Inflammatory macrophage treated with lipopolysaccharide for 4 hours (primary cell): ENCODE measurements at regions not wholly inside any gene's neighbourhood (a gene's known extent, or its start where the extent isn't known, plus 50 kb on each side); places are given as distances from the start of the nearest gene placed in this dataset.
"Not testable (repeated sequence)": the region's sequence is repeated elsewhere in the genome, so short reads cannot be mapped to it uniquely, and the experiment has no call there.

ENCODE experiments used
- DNase-seq: peaks from one replicate; pipeline ENCODE4 v3.0.0-alpha.2; 2020

GRCh38 chr7:6882321-6882721 lies 56.2 kb upstream of the CCZ1B start:
- not testable (repeated sequence) for DNase-seq

- DNase-seq, result not testable (repeated sequence)
Measured at GRCh38 chr7:6883756-6884155, 57.7 kb upstream of the CCZ1B start.

- DNase-seq, result no peak
Measured at GRCh38 chr7:6886198-6886597, 60.1 kb upstream of the CCZ1B start.

GRCh38 chr7:6888267-6889045 lies 62.4 kb upstream of the CCZ1B start:
- not testable (repeated sequence) for DNase-seq

DNA sequence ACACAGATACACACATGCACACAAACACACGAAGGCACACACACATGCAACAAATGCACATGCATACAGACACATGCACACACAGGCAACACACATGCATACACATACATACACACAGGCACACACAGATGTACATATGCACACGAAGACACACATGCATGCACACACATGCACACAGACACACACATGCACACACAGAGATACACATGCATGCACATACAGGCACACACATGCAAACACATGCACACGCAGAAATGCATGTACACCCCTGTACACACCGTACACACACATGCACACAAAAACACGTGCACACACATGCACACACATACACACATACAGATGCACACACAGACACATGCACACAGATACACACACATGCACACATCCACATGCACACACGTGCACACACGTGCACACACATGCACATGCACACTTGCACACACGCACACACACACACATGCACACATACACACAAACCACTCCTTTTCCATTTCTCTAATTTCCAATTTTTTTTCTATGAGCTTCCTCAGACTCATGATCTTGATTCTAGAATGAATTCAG lies 63.3 kb upstream of the CCZ1B start:
- no peak for DNase-seq

GRCh38 chr7:6902097-6902518 lies 76.0 kb upstream of the CCZ1B start:
- DNase-seq, result not testable (repeated sequence)

DNA sequence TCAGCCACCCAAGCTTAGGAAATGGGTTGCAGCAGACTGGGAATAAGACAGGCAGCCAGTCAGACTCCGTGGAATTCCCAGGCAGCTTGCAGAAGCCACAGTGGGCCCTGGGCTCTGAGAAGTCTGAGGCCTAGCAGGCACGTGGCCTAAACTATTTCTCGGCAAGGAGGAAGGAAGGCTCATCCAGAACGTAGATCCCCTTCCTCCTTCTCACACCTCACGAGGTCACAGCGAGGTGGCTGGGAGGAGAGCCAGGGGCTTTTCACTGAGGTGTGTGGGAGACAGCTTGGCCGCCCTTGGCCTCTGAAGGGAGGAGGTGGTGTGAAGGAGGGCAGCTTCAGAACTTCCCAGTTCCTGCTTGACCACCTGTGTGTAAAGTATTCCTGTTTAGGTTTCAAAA lies 77.2 kb upstream of the CCZ1B start:
- not testable (repeated sequence) for DNase-seq

DNA sequence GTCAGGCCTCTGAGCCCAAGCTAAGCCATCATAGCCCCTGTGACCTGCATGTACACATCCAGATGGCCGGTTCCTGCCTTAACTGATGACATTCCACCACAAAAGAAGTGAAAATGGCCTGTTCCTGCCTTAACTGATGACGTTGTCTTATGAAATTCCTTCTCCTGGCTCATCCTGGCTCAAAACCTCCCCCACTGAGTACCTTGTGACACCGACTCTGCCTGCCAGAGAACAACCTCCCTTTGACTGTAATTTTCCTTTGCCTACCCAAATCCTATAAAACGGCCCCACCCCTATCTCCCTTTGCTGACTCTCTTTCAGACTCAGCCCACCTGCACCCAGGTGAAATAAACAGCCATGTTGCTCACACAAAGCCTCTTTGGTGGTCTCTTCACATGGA lies 77.7 kb upstream of the CCZ1B start:
- not testable (repeated sequence) for DNase-seq

GRCh38 chr7:6917258-6917657 lies 91.2 kb upstream of the CCZ1B start:
- no peak for DNase-seq

DNA sequence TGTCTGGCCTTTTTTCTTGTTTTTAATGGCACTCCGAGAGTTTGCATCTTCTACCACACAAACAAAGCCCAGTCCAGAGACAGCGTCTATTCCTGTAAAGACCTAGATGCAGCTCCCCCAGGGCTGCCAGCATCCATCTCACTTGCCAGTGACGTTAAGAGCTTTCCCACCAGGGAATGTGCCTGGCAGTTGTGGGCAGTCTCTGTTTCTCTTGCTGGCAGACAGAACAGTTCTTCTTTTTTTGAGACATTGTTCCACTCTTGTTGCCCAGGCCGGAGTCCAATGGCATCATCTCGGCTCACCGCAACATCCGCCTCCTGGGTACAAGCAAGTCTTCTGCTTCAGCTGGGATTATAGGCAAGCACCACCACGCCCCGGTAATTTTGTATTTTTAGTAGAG lies 93.1 kb upstream of the CCZ1B start:
- DNase-seq, result not testable (repeated sequence)

GRCh38 chr7:6924523-6924922 lies 98.4 kb upstream of the CCZ1B start:
- not testable (repeated sequence) for DNase-seq

GRCh38 chr7:6926193-6927174 lies 100.4 kb upstream of the CCZ1B start:
- DNase-seq, result not testable (repeated sequence)

DNA sequence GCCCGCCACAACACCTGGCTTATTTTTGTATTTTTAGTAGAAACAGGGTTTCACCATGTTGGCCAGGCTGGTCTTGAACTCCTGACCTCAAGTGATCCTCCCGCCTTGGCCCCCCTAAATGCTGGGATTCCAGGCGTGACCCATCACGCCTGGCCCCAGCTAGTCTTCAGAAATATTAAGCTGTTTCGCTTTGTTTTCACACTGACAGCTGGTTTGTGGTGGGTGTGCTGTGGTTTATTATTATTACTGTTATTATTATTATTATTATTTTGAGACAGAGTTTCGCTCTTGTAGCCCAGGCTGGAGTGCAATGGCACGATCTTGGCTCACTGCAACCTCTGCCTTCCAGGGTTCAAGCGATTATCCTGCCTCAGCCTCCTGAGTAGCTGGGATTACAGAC lies 101.6 kb upstream of the CCZ1B start:
- not testable (repeated sequence) for DNase-seq

DNA sequence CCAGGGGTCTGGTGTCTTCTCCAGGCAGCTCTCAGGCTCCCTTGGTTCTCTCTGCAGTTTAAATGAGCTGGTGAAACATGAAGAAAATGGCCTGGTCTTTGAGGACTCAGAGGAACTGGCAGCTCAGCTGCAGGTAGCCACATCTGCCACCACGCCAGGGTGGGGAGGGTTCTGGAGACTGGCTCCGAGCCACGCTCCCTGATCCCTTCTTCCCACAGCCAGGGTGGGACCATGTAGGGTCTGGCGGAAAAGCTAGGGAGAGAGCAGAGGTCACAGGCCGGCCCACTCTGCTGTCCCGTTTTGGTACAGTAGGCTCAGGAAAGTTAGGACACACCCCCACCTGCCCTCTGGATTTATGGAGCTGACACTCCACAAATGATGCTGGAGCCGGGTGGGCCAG lies 103.5 kb upstream of the CCZ1B start:
- DNase-seq, result not testable (repeated sequence)

DNA sequence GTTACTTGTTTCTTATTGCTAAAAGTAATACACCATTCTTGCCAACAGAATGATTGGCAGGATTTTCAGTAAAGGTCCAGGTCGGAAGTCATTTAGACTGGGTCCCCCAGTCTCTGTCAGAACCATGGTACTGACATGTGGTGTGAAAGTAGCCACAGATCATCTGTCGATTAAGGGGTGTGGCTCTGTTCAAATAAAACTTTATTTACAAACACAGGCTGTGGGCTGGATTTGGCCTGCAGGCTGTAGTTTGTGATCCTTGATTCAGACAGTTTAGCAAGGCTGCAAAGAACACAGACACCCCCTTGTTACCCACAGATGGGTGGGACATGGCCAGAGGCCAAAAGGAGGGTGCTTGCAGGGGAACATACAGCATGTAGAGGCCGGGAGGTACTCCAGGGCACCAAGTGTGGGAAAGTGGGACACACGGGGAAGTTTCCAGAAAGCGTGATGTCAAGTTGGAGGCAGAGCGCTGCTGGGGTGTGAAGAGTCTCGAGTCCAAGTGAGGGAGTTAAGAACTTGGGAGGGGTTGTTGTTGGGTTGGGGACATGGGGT lies 104.1 kb upstream of the CCZ1B start:
- not testable (repeated sequence) for DNase-seq

DNA sequence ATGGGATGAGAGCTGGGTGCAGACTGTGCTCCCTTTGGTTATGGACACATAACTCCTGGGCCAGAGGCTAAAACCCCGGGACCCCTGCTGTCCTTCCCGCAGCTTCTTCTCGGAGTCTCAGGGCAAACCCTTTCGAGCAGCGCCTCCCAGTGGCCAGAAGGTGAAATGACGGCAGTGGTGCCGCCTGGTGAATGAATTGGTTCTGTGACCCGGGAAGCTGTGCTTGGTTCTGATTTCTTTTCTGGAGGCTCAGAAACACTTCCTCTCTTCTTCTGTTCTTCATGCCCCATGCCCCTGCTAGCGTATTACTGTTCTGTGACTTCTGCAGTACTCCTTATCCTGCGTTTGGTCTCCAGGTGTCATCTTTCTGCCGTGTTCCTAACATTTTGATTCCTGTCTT lies 104.7 kb upstream of the CCZ1B start:
- not testable (repeated sequence) for DNase-seq

- DNase-seq, result not testable (repeated sequence)
Measured at GRCh38 chr7:6931456-6931855, 105.4 kb upstream of the CCZ1B start.

- not testable (repeated sequence) for DNase-seq
Measured at GRCh38 chr7:6933954-6934632, 108.0 kb upstream of the CCZ1B start.

- no peak for DNase-seq
Measured at GRCh38 chr7:6934981-6935380, 108.9 kb upstream of the CCZ1B start.

DNA sequence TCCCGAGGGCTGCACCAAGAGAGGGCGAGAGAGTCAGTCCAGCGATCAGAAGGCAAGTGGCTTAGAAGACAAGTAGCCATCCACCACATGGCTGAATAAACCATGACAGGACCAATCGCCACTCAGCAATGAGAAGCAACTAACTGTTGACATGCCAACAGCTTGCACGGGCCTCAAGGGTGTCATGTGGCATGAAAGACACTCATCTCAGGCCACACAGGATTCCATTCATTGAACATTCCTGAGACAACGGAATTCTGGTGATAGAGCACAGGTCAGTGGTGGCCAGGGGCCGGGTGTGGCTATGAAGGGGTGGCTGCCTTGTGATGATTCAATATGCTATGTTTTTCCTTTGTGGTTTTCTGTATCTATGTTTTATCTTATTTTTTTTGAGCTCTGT lies 110.6 kb upstream of the CCZ1B start:
- DNase-seq, result not testable (repeated sequence)

GRCh38 chr7:6937746-6938145 lies 111.7 kb upstream of the CCZ1B start:
- DNase-seq, result not testable (repeated sequence)

- not testable (repeated sequence) for DNase-seq
Measured at GRCh38 chr7:6938284-6938683, 112.2 kb upstream of the CCZ1B start.
